Transverse colon (tissue), 4 donors: ENCODE measurements at regions not wholly inside any gene's neighbourhood (a gene's known extent, or its start where the extent isn't known, plus 50 kb on each side); places are given as distances from the start of the nearest gene placed in this dataset.

ENCODE experiments used
- DNase-seq: peaks from one replicate; pipeline ENCODE4 v3.0.0-alpha.2; 2019
- H3K27ac ChIP-seq, 4 donors: fragments of 200-600 bp; sonication (generic); 2 replicates each; pipeline ENCODE4 v1.5.1; 2016 to 2018; ENCODE audit warnings: inconsistent platforms in 4 of 4
- H3K27me3 ChIP-seq: fragments of 200-600 bp; sonication (generic); 2 replicates; pipeline ENCODE4 v1.5.1; 2017; ENCODE audit warnings: inconsistent platforms
- H3K36me3 ChIP-seq, 4 donors: fragments of 200-600 bp; sonication (generic); 2 replicates each; pipeline ENCODE4 v1.5.1; 2017 to 2019; ENCODE audit warnings: inconsistent platforms in 4 of 4
- H3K4me1 ChIP-seq, 4 donors: fragments of 200-600 bp; sonication (generic); 2 replicates each; pipeline ENCODE4 v1.5.1; 2017 to 2020; ENCODE audit warnings: inconsistent platforms in 4 of 4
- H3K4me3 ChIP-seq, 4 donors: fragments of 200-600 bp; sonication (generic); 1 replicate in 1 of 4; 2 replicates in 3 of 4; pipeline versions ENCODE4 v1.5.1 to v1.6.1; 2017 to 2019; ENCODE audit warnings: inconsistent platforms in 4 of 4
- H3K9me3 ChIP-seq, 2 donors: fragments of 200-600 bp; sonication (generic); 2 replicates each; pipeline ENCODE4 v1.5.1; 2017 to 2019; ENCODE audit warnings: inconsistent platforms in 2 of 2
- CTCF ChIP-seq, 5 experiments: fragments of 200-600 bp in 3 of 5; fragments of 450-650 bp in 2 of 5; sonication (generic) in 3 of 5; IDR thresholded peaks; 1 replicate in 2 of 5; 2 replicates in 3 of 5; pipeline ENCODE4 v1.5.1; 2016 to 2017; ENCODE audit warnings: antibody characterized with exemption in 5 of 5, inconsistent platforms in 3 of 5, mild to moderate bottlenecking in 2 of 5, moderate library complexity in 1 of 5
- EP300 ChIP-seq: sonication (generic); formaldehyde crosslinking; IDR thresholded peaks from one replicate; pipeline ENCODE4 v1.6.1; 2017; ENCODE audit warnings: antibody characterized with exemption, low read depth
- POLR2AphosphoS5 ChIP-seq, 3 donors: sonication (generic); formaldehyde crosslinking; IDR thresholded peaks; one replicate each; pipeline ENCODE4 v1.6.1; 2016; ENCODE audit warnings: antibody characterized with exemption in 3 of 3
- in situ Hi-C, 4 donors: fragments of 200-750 bp; cut with MboI; loops; one replicate each; pipeline versions ENCODE4 v1.15.0 to v1.15.1; 2017; ENCODE audit warnings: low sequenced_read_pairs in 3 of 4, low pct_ligation_motif_present in 1 of 4, low pct_unique_long_range_greater_than_20kb in 1 of 4
- intact Hi-C: fragments of 100-400 bp; cut with DNase I; formaldehyde crosslinking; loops from one replicate; pipeline ENCODE4 v1.15.1; 2023; ENCODE audit warnings: low total_unique reads

DNA sequence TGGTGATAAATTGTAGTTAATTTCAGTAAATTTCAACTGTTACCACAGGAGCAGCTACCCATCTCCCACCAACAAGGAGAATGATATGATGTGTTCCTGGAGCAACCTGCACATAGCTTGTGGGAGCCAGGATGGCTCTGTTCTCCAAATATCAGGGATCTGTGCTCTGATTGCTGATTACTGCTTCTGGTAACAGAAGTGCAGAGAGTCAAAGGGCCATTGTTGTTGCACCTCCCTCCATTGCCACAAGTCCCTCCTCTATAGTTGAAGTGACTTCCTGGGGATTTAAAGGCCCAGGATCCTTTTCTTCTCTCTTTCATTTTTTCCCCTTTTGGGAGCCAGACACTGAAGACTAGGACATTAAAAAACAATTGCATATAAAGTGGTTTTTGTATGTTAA lies 51.6 kb upstream of the HPDL start:
- in situ Hi-C loops: no loop called here
- no peaks in the 10 kb centered on the region for H3K27me3 ChIP-seq
- H3K36me3 ChIP-seq: no peaks in the 10 kb centered on the region
- no peak for DNase-seq
- no peak overlapping the region for H3K4me3 ChIP-seq
- H3K4me1 ChIP-seq: no peaks in the 10 kb centered on the region
- no peaks in the 10 kb centered on the region for H3K9me3 ChIP-seq
- H3K27ac ChIP-seq: no peak overlapping the region
- TF ChIP-seq CTCF (IDR thresholded peaks at IDR 0.05): no peak
- no peak for TF ChIP-seq EP300
- no peak for TF ChIP-seq POLR2AphosphoS5 (IDR thresholded peaks at IDR 0.05)
- intact Hi-C loops: no loop called here
